Type B pancreatic cell (in vitro differentiated cells): ENCODE measurements at regions not wholly inside any gene's neighbourhood (a gene's known extent, or its start where the extent isn't known, plus 50 kb on each side); places are given as distances from the start of the nearest gene placed in this dataset.
"Not testable (repeated sequence)": the region's sequence is repeated elsewhere in the genome, so short reads cannot be mapped to it uniquely, and the experiment has no call there.

Experiments used
- DNase-seq: peaks from one replicate; pipeline ENCODE4 v3.0.0; 2021; ENCODE audit warnings: mixed read lengths; ENCODE audit not compliant: unreplicated experiment; ENCODE audit errors: extremely low spot score
- H3K27ac Mint-ChIP-seq: 2 replicates; pipeline ENCODE4 v1.8.0; 2021; ENCODE audit warnings: mild to moderate bottlenecking, mixed read lengths
- H3K27me3 Mint-ChIP-seq: 2 replicates; pipeline ENCODE4 v1.8.0; 2021; ENCODE audit warnings: mixed read lengths
- H3K36me3 Mint-ChIP-seq: 2 replicates; pipeline ENCODE4 v1.8.0; 2021; ENCODE audit warnings: mixed read lengths
- H3K4me1 Mint-ChIP-seq: one replicate; pipeline ENCODE4 v1.8.0; 2021; ENCODE audit warnings: mixed read lengths; ENCODE audit not compliant: unreplicated experiment
- H3K4me3 Mint-ChIP-seq: 2 replicates; pipeline ENCODE4 v1.8.0; 2021; ENCODE audit warnings: mild to moderate bottlenecking, mixed read lengths
- H3K9me3 Mint-ChIP-seq: 2 replicates; pipeline ENCODE4 v1.8.0; 2021; ENCODE audit warnings: mixed read lengths
- CTCF ChIP-seq: fragments of 200-600 bp; sonication (generic); conservative IDR thresholded peaks from 2 replicates; pipeline ENCODE4 v1.5.0; 2021; ENCODE audit warnings: antibody characterized with exemption, mild to moderate bottlenecking

- no peaks in the 10 kb centered on the region for H3K9me3 Mint-ChIP-seq
- H3K4me3 Mint-ChIP-seq: no peak overlapping the region
- no peak for DNase-seq
- TF ChIP-seq CTCF: no peak
- no peaks in the 10 kb centered on the region for H3K27me3 Mint-ChIP-seq
- H3K36me3 Mint-ChIP-seq: no peaks in the 10 kb centered on the region
- H3K27ac Mint-ChIP-seq: no peak overlapping the region
- H3K4me1 Mint-ChIP-seq: no peaks in the 10 kb centered on the region
Measured at GRCh38 chr11:82405421-82405820, 328.2 kb downstream of the FAM181B start.

GRCh38 chr11:82404981-82405380 is 328.7 kb downstream of the FAM181B start:
- H3K4me1 Mint-ChIP-seq: no peaks in the 10 kb centered on the region
- H3K36me3 Mint-ChIP-seq: no peaks in the 10 kb centered on the region
- no peaks in the 10 kb centered on the region for H3K9me3 Mint-ChIP-seq
- H3K27me3 Mint-ChIP-seq: no peaks in the 10 kb centered on the region
- DNase-seq: no peak
- no peak for TF ChIP-seq CTCF
- no peak overlapping the region for H3K4me3 Mint-ChIP-seq
- no peak overlapping the region for H3K27ac Mint-ChIP-seq

- TF ChIP-seq CTCF: no peak
- Mint-ChIP-seq H3K27ac (no peak overlapping the region), H3K4me1 (no peaks in the 10 kb centered on the region), H3K36me3 (no peaks in the 10 kb centered on the region), H3K4me3 (no peak overlapping the region), H3K9me3 (no peaks in the 10 kb centered on the region), H3K27me3 (no peaks in the 10 kb centered on the region)
- no peak for DNase-seq
Measured at GRCh38 chr11:82403640-82404305, 329.9 kb downstream of the FAM181B start.

- Mint-ChIP-seq H3K9me3 (no peaks in the 10 kb centered on the region), H3K27ac (no peak overlapping the region), H3K4me1 (no peaks in the 10 kb centered on the region), H3K27me3 (no peaks in the 10 kb centered on the region), H3K36me3 (no peaks in the 10 kb centered on the region), H3K4me3 (no peak overlapping the region)
- DNase-seq: no peak
- TF ChIP-seq CTCF: no peak
Measured at GRCh38 chr11:82398300-82398815, 335.3 kb downstream of the FAM181B start.

- DNase-seq, H3K36me3 Mint-ChIP-seq, H3K27ac Mint-ChIP-seq, H3K27me3 Mint-ChIP-seq, H3K9me3 Mint-ChIP-seq, H3K4me3 Mint-ChIP-seq, H3K4me1 Mint-ChIP-seq: not testable (repeated sequence)
Measured at GRCh38 chr11:82396639-82397038, 337.0 kb downstream of the FAM181B start.

- H3K27ac Mint-ChIP-seq: no peak overlapping the region
- no peak overlapping the region for H3K4me3 Mint-ChIP-seq
- no peaks in the 10 kb centered on the region for H3K36me3 Mint-ChIP-seq
- no peaks in the 10 kb centered on the region for H3K4me1 Mint-ChIP-seq
- H3K27me3 Mint-ChIP-seq: peaks cover 3% of the 10 kb centered on the region
- no peak for DNase-seq
- no peak for TF ChIP-seq CTCF
- no peaks in the 10 kb centered on the region for H3K9me3 Mint-ChIP-seq
Measured at GRCh38 chr11:82384308-82384707, 349.4 kb downstream of the FAM181B start.
